ENCODE measurements at regions not wholly inside any gene's neighbourhood (a gene's known extent, or its start where the extent isn't known, plus 50 kb on each side); places are given as distances from the start of the nearest gene placed in this dataset.
"Not testable (repeated sequence)": the region's sequence is repeated elsewhere in the genome, so short reads cannot be mapped to it uniquely, and the experiment has no call there.

GRCh38 chr6:18527836-18528743 is 140.9 kb downstream of the RNF144B start:
- DNase-seq = no peak

GRCh38 chr6:18530201-18530600 is 143.1 kb downstream of the RNF144B start:
- no peak for DNase-seq

- no peak for DNase-seq
These were observed 145.0 kb downstream of the RNF144B start for GRCh38 chr6:18532139-18532538.

GRCh38 chr6:18533793-18534192 is 146.6 kb downstream of the RNF144B start:
- no peak for DNase-seq

- no peak for DNase-seq
These were observed 149.5 kb downstream of the RNF144B start for GRCh38 chr6:18536591-18537055.

- no peak for DNase-seq
These were observed 151.2 kb downstream of the RNF144B start for GRCh38 chr6:18538315-18538714.

- no peak for DNase-seq
These were observed 155.9 kb downstream of the RNF144B start for GRCh38 chr6:18543051-18543450.

- DNase-seq = not testable (repeated sequence)
These were observed 158.0 kb downstream of the RNF144B start for GRCh38 chr6:18545142-18545541.

- DNase-seq = no peak
These were observed 158.6 kb downstream of the RNF144B start for GRCh38 chr6:18545726-18546125.

- DNase-seq = no peak
These were observed 163.0 kb downstream of the RNF144B start for GRCh38 chr6:18550119-18550518.

GRCh38 chr6:18551228-18551627 is 164.1 kb downstream of the RNF144B start:
- no peak for DNase-seq

GRCh38 chr6:18555750-18556149 is 168.6 kb downstream of the RNF144B start:
- DNase-seq = no peak

- no peak for DNase-seq
These were observed 174.0 kb downstream of the RNF144B start for GRCh38 chr6:18561037-18561750.

- DNase-seq = no peak
These were observed 175.6 kb downstream of the RNF144B start for GRCh38 chr6:18562726-18563125.

GRCh38 chr6:18564775-18565174 is 177.6 kb downstream of the RNF144B start:
- no peak for DNase-seq

GRCh38 chr6:18565231-18565630 is 178.1 kb downstream of the RNF144B start:
- DNase-seq = no peak

GRCh38 chr6:18567380-18567779 is 180.2 kb downstream of the RNF144B start:
- DNase-seq = no peak

GRCh38 chr6:18577491-18577890 is 190.3 kb downstream of the RNF144B start:
- DNase-seq = no peak

GRCh38 chr6:18579166-18579565 is 192.0 kb downstream of the RNF144B start:
- no peak for DNase-seq

- no peak for DNase-seq
These were observed 192.7 kb downstream of the RNF144B start for GRCh38 chr6:18579869-18580268.

GRCh38 chr6:18584372-18584771 is 197.2 kb downstream of the RNF144B start:
- DNase-seq = no peak

- no peak for DNase-seq
These were observed 198.0 kb downstream of the RNF144B start for GRCh38 chr6:18585032-18585573.

GRCh38 chr6:18586133-18586532 is 199.0 kb downstream of the RNF144B start:
- no peak for DNase-seq
